HepG2 (cell line): ENCODE measurements at regions not wholly inside any gene's neighbourhood (a gene's known extent, or its start where the extent isn't known, plus 50 kb on each side); places are given as distances from the start of the nearest gene placed in this dataset.

Experiments
- ATAC-seq: fragments of 200-7000 bp; cut with Tn5 transposase; 3 replicates; pipeline ENCODE4 v1.9.1; 2020; ENCODE audit warnings: mild to moderate bottlenecking, moderate library complexity
- BruUV-seq: library from RNA; stranded (reverse); fragments of 400-500 nt; replicated peaks from 2 replicates; lab custom pipeline; 2021; lab: Mats Ljungman, UMichigan
- CTCF ChIA-PET: fragments of 300-600 bp; formaldehyde crosslinking; extraction: SDS; loops from one replicate; lab custom pipeline; 2021; ENCODE audit warnings: low total read pairs, inconsistent platforms, low intra/inter-chr PET ratio; lab: Yijun Ruan, JAX
- POLR2A ChIA-PET: fragments of 350-600 bp; sonication (Branson Sonifier 250); formaldehyde crosslinking; loops from one replicate; lab custom pipeline; 2020; ENCODE audit warnings: antibody characterized with exemption, inconsistent platforms; lab: Yijun Ruan, JAX
- DNase-seq: peaks from one replicate; pipeline ENCODE4 v3.0.0-alpha.2; 2015; ENCODE audit warnings: low spot score
- FAIRE-seq: peaks from 3 replicates; lab custom pipeline; 2011; peaks lifted over from hg19 to GRCh38; lab: Jason Lieb, UNC
- H2AFZ ChIP-seq: one replicate; pipeline ENCODE4 v1.6.1; 2011; ENCODE audit warnings: low read length, inconsistent platforms
- H3K27ac ChIP-seq: fragments of 300-600 bp; 3 replicates; pipeline ENCODE4 v1.8.0; 2011; ENCODE audit warnings: mixed run types, mild to moderate bottlenecking, mixed read lengths, low read length, inconsistent platforms; ENCODE audit not compliant: insufficient read depth; ENCODE audit errors: extremely low read length
- H3K27me3 ChIP-seq, 2 experiments: fragments of 200-600 bp in 1 of 2; 2 replicates in 1 of 2; 3 replicates in 1 of 2; pipeline versions ENCODE4 v1.6.0 to v1.8.0; 2011; ENCODE audit warnings: low read length in 2 of 2, mild to moderate bottlenecking in 2 of 2, moderate library complexity in 2 of 2, inconsistent platforms in 1 of 2; ENCODE audit not compliant: insufficient read depth in 2 of 2, control insufficient read depth in 1 of 2
- H3K36me3 ChIP-seq, 2 experiments: fragments of 200-600 bp in 1 of 2; replicated peaks in 1 of 2; 2 replicates in 1 of 2; 3 replicates in 1 of 2; pipeline versions ENCODE4 v1.5.1 to v1.8.0; 2011; ENCODE audit warnings: low read length in 2 of 2, inconsistent platforms in 1 of 2; ENCODE audit not compliant: insufficient read depth in 2 of 2, control insufficient read depth in 1 of 2
- H3K4me1 ChIP-seq: 2 replicates; pipeline ENCODE4 v1.5.1; 2012; ENCODE audit warnings: low read length, inconsistent platforms; ENCODE audit not compliant: insufficient read depth
- H3K4me2 ChIP-seq: 2 replicates; pipeline ENCODE4 v1.6.0; 2011; ENCODE audit warnings: low read depth, low read length, inconsistent platforms
- H3K4me3 ChIP-seq, 3 experiments: fragments of 200-600 bp in 1 of 3; sonication (generic), shearing (Covaris generic) in 1 of 3; replicated peaks in 1 of 3; 2 replicates each; pipeline ENCODE4 v1.5.1; 2011 to 2016; ENCODE audit warnings: low read length in 3 of 3, inconsistent platforms in 2 of 3, low read depth in 2 of 3, mild to moderate bottlenecking in 2 of 3, control low read depth in 1 of 3, mixed read lengths in 1 of 3; ENCODE audit not compliant: insufficient read depth in 1 of 3
- H3K79me2 ChIP-seq: one replicate; pipeline ENCODE4 v1.6.1; 2011; ENCODE audit warnings: low read length, inconsistent platforms; ENCODE audit not compliant: insufficient read depth
- H3K9ac ChIP-seq: 2 replicates; pipeline ENCODE4 v1.6.0; 2011; ENCODE audit warnings: mild to moderate bottlenecking, low read depth, low read length, inconsistent platforms; ENCODE audit not compliant: insufficient read depth
- H3K9me3 ChIP-seq: 2 replicates; pipeline ENCODE4 v1.5.1; 2012; ENCODE audit warnings: mild to moderate bottlenecking, low read length
- H4K20me1 ChIP-seq: 2 replicates; pipeline ENCODE4 v1.6.0; 2011; ENCODE audit warnings: inconsistent platforms, mild to moderate bottlenecking, low read length, moderate library complexity; ENCODE audit not compliant: insufficient read depth
- ARNT2 ChIP-seq: sonication (generic); formaldehyde crosslinking; IDR thresholded peaks from 2 replicates; pipeline ENCODE4 v1.8.0; 2022; ENCODE audit warnings: mild to moderate bottlenecking, low read depth, missing genetic modification reagents, moderate library complexity
- CEBPB ChIP-seq: IDR thresholded peaks from 2 replicates; pipeline ENCODE4 v1.6.1; 2011; ENCODE audit warnings: low read depth, low read length, improper control_type of control experiment, borderline replicate concordance
- DPF2 ChIP-seq: sonication (generic); formaldehyde crosslinking; IDR thresholded peaks from 2 replicates; pipeline ENCODE4 v1.4.0; 2020; ENCODE audit warnings: mild to moderate bottlenecking, low read depth, missing genetic modification reagents, borderline replicate concordance
- ELK4 ChIP-seq: sonication (generic); formaldehyde crosslinking; IDR thresholded peaks from 2 replicates; pipeline ENCODE4 v1.9.0; 2021; ENCODE audit warnings: missing genetic modification reagents, borderline replicate concordance
- FLYWCH1 ChIP-seq: sonication (generic); formaldehyde crosslinking; IDR thresholded peaks from 2 replicates; pipeline ENCODE4 v1.8.1; 2023; ENCODE audit warnings: mild to moderate bottlenecking, missing genetic modification reagents
- FOXO1 ChIP-seq: sonication (generic); formaldehyde crosslinking; IDR thresholded peaks from 2 replicates; pipeline ENCODE4 v1.4.0; 2020; ENCODE audit warnings: missing genetic modification reagents
- LCORL ChIP-seq, 2 experiments: fragments of 450-650 bp in 1 of 2; sonication (generic) in 1 of 2; formaldehyde crosslinking in 1 of 2; IDR thresholded peaks; 2 replicates each; pipeline versions ENCODE4 v1.5.0 to v1.6.1; 2017 to 2020; ENCODE audit warnings: antibody characterized with exemption in 1 of 2, missing genetic modification reagents in 1 of 2
- NR2F1 ChIP-seq, 2 experiments: fragments of 450-650 bp in 1 of 2; formaldehyde crosslinking in 1 of 2; IDR thresholded peaks; 2 replicates each; pipeline versions ENCODE4 v1.5.0 to v1.6.1; 2016 to 2020; ENCODE audit warnings: mild to moderate bottlenecking in 1 of 2, missing compliant biosample characterization in 1 of 2, missing genetic modification reagents in 1 of 2, moderate library complexity in 1 of 2
- TCF7L2 ChIP-seq: IDR thresholded peaks from 2 replicates; pipeline ENCODE4 v1.6.1; 2011; ENCODE audit warnings: mild to moderate bottlenecking, low read depth, low read length, moderate library complexity
- UBTF ChIP-seq: sonication (generic); formaldehyde crosslinking; IDR thresholded peaks from 2 replicates; pipeline ENCODE4 v1.4.0; 2020; ENCODE audit warnings: mild to moderate bottlenecking, missing genetic modification reagents
- ZHX1 ChIP-seq: sonication (generic); formaldehyde crosslinking; IDR thresholded peaks from 2 replicates; pipeline ENCODE4 v1.8.1; 2022; ENCODE audit warnings: low read depth, mild to moderate bottlenecking, missing genetic modification reagents
- ZNF343 ChIP-seq: sonication (generic); formaldehyde crosslinking; IDR thresholded peaks from 2 replicates; pipeline ENCODE4 v1.4.0; 2020; ENCODE audit warnings: mild to moderate bottlenecking, missing genetic modification reagents
- ZNF562 ChIP-seq: sonication (generic); formaldehyde crosslinking; IDR thresholded peaks from 2 replicates; pipeline ENCODE4 v1.8.0; 2022; ENCODE audit warnings: missing genetic modification reagents, borderline replicate concordance
- WGBS: methylation state at CpG from one replicate; pipeline ENCODE4 v1.1.6; 2017; ENCODE audit warnings: low lambda C conversion rate; 5-methylcytosine and 5-hydroxymethylcytosine counted together
- in situ Hi-C: cut with HindIII; loops from 2 replicates; pipeline ENCODE4 v1.10.0; 2017; ENCODE audit warnings: low pct_unique_long_range_greater_than_20kb; ENCODE audit not compliant: extremely low pct_ligation_motif_present
- intact Hi-C: fragments of 100-400 bp; cut with micrococcal nuclease; formaldehyde crosslinking; loops from one replicate; pipeline ENCODE4 v1.10.0; 2022; ENCODE audit not compliant: unreplicated experiment

GRCh38 chr2:199015072-199015471, 442.7 kb downstream of the SATB2 start:
- Histone ChIP-seq H3K4me2 (no peak overlapping the region), H4K20me1 (no peaks in the 10 kb centered on the region), H3K9ac (no peak overlapping the region), H3K27ac (no peak overlapping the region), H3K27me3 (no peaks in the 10 kb centered on the region), H3K4me3 (no peak overlapping the region), H2AFZ (no peak overlapping the region), H3K36me3 (no peaks in the 10 kb centered on the region), H3K9me3 (peaks cover 20% of the 10 kb centered on the region), H3K79me2 (no peaks in the 10 kb centered on the region), H3K4me1 (no peaks in the 10 kb centered on the region)
- in situ Hi-C loops (no loop called here), intact Hi-C loops (no loop called here)
- no TSS peak for BruUV-seq
- TF ChIP-seq LCORL (IDR thresholded peaks at IDR 0.05) (0 out of 2 replicates have a peak, but pooled peaks have one; percentile 12), LCORL (CRISPR knock-in tag; IDR thresholded peaks at IDR 0.05) (no peak), FOXO1 (CRISPR knock-in tag) (no peak)
- DNase-seq = no peak
- ChIA-PET CTCF (no interaction called here), POLR2A (no interaction called here)
- no peak for ATAC-seq
- FAIRE-seq = no peak

GRCh38 chr2:199014226-199014625, 443.5 kb downstream of the SATB2 start:
- Histone ChIP-seq H4K20me1 (no peaks in the 10 kb centered on the region), H3K4me3 (no peak overlapping the region), H2AFZ (no peak overlapping the region), H3K27ac (no peak overlapping the region), H3K27me3 (no peaks in the 10 kb centered on the region), H3K4me2 (no peak overlapping the region), H3K4me1 (no peaks in the 10 kb centered on the region), H3K9ac (no peak overlapping the region), H3K9me3 (peaks cover 23% of the 10 kb centered on the region), H3K36me3 (no peaks in the 10 kb centered on the region), H3K79me2 (no peaks in the 10 kb centered on the region)
- DNase-seq = no peak
- ChIA-PET CTCF (no interaction called here), POLR2A (no interaction called here)
- no TSS peak for BruUV-seq
- 2% methylated on average over 3 of the region's 3 CpGs for WGBS
- no peak for ATAC-seq
- FAIRE-seq = no peak
- intact Hi-C loops = no loop called here
- in situ Hi-C loops = no loop called here
- TF ChIP-seq DPF2 (no peak), NR2F1 (CRISPR knock-in tag; IDR thresholded peaks at IDR 0.05) (no peak), CEBPB (no peak), UBTF (CRISPR knock-in tag) (no peak), ZHX1 (no peak), ZNF343 (CRISPR knock-in tag) (no peak), ELK4 (CRISPR knock-in tag) (no peak), ZNF562 (no peak), ARNT2 (CRISPR knock-in tag) (no peak), TCF7L2 (no peak), FLYWCH1 (CRISPR knock-in tag) (no peak)
